EL (cell line): ENCODE measurements at regions not wholly inside any gene's neighbourhood (a gene's known extent, or its start where the extent isn't known, plus 50 kb on each side); places are given as distances from the start of the nearest gene placed in this dataset.

Source experiments
- DNase-seq: peaks from one replicate; pipeline ENCODE4 v3.0.0-alpha.2; 2016

GRCh38 chr2:221205103-221205673 lies 366.9 kb downstream of the EPHA4 start:
- no peak for DNase-seq

- DNase-seq = no peak
These were observed 361.4 kb downstream of the EPHA4 start for GRCh38 chr2:221210686-221211085.

DNA sequence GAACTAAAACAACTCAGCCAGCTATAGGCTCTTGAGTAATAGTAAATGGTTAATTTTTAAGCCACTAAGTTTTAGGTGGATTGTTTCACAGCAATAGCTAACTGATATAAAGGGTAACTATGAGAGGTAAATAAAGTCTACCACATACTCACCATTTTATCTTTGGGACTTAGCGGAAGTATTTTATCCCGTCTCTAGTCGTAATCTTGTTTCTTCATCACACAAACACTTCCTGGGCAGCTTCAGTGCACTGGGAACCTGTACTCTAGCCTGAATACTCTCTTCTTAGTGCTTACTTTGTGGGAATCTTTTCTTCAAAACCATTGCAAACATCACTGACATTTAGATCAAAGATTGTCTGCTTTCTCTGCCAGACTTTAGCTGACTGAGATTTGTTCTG lies 360.5 kb downstream of the EPHA4 start:
- DNase-seq = no peak

DNA sequence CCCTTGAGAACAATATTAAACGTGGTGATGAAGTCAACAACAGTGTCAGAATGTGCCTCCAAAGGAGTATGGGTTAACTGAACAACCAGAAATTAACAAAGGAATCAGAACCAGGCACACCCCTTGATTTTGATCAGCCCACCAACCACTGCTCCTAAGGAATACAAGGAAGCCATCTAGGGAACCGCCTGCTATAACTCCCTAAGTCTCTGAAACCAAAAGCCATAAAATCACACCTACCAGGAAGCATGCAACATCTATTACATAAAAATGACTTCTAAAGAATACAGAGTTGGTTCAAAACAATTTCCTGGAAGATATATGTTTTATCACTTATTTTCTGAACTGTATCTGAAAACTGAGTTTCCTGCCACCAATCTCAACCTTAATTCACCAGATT lies 360.0 kb downstream of the EPHA4 start:
- DNase-seq = no peak

DNA sequence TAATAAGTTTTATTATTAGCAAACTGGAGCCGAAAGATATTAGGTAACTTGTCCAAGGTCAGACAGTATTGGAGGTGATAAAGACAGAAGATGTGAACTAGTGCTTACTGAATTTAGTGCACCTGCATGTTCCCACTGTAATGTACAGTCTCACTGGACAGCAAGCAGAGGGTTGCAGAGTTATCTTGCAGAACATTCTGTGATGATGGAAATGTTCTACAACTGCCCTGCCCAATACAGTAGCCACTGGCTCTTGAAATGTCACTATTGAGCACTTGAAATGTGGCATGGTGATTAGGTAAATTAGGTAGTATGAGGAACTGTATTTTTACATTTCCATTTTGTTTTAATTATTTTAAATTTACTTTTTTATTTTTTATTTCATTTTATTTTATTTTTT lies 356.6 kb downstream of the EPHA4 start:
- DNase-seq = no peak

DNA sequence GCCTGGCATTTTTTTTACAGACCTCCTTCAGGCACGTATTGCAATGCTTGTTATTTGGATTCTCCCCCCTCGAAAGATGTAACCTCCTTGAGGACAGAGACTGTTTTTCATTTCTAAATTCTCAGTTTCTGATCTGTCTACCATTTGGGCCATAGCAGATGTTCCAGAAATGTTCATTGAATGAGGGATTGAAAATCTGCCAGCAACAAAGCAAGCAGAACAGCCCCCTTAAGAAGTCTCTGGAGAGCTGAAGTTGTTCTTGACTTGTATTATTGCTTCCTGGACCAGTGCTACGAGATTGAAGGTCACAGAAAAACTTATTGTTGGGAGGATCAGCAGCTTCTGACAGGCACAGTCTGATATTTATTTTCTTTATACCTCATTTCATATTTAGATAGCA lies 355.5 kb downstream of the EPHA4 start:
- no peak for DNase-seq

DNA sequence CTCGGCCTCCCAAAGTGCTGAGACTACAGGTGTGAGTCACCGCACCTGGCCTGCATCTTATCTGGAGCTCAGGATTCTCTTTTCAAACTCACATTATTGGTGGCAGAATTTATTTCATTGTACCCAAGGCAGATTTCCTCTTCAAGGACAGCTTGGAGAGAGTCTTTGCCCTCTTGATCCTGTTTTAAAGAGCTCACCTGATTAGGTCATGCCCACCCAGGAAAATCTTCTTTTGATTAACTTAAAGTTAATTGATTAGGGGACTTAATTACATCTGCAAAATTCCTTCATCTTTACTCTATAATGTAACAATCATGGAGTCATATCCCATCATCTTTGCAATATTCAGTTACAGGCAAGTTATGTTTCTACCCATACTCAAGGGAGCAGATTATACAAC lies 346.4 kb downstream of the EPHA4 start:
- DNase-seq = no peak

DNA sequence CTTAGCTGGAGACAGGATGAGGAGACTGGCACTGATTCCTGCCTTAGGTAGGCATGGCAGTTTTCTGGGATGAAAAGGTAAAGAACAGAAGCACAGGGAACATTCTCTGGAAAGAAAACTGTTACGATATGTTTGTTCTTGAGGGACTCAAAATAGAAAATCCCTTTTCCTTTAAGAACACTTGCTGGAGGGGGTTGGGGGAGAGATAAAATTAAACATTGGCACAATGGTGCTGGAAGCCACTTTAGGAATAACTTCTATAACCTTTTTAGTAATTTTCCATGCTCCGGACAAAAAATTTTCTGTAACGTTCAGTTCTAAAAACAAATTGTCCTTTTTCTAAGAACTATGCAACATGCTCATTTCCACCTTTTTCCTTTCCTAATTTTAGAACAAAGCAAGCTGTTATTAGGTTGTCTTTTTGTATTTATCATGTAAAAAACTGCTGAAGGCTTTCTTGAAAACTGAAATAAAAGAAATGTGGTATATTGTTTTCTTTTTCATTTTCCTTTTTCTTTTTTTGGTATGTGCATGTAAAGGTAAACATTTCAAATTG lies 343.8 kb downstream of the EPHA4 start:
- no peak for DNase-seq

- no peak for DNase-seq
These were observed 343.0 kb downstream of the EPHA4 start for GRCh38 chr2:221229099-221229498.

DNA sequence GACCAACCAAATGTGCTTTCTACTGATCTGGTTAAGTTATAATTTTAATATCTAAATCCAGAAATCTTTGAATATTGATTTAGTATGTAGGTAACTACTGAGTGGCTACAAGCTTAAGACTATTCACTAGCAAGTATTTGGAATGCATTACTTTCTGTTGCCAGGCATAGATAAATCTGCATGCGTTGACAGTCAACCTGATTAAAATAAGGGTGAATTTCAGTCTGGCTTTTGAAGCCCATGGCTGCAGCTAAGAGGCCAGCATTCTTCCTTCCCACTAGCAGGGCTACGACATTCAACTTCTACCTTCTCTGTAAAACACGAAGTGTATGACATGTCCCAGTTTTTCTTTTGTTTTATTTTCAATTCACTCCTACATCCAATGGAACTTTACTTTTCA lies 340.6 kb downstream of the EPHA4 start:
- DNase-seq = no peak

DNA sequence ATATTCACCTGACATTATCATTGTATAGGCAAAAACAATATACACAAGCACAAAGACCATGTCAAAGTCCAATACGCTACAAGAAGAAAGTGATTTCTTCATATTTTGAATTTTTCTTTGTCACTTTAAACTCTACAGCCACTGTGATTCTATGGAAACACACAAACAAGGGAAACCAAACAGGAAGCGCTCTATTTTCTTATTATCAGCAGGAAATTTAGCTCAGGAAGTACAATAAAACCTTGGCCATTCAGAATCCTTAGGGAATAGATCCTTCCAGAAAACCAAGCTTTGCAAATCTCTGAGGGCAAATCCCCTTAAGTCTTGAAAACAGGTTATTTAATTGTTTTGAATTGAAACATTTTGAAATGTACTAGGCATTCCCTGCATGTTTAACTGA lies 336.2 kb downstream of the EPHA4 start:
- no peak for DNase-seq

GRCh38 chr2:221241072-221241471 lies 331.0 kb downstream of the EPHA4 start:
- no peak for DNase-seq

DNA sequence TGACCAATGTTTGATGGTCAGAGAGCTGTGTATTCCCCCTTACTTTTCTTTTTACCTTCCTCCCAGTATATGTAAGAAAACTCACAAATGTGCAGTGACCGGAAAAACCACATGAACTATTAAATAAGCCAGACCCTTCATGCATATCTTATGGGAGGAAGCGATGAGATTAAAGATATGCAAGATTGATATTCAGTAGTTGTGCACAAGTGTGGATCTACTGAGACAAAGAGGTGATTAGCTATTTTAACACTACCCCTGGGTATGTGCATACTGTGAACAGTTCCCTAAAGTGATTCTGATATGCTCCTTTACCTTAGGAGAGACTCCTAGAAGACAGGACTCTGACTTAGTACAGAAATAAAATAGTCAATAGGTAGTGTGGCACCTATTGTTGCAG lies 328.3 kb downstream of the EPHA4 start:
- DNase-seq = no peak

- no peak for DNase-seq
These were observed 327.1 kb downstream of the EPHA4 start for GRCh38 chr2:221245045-221245444.

- no peak for DNase-seq
These were observed 326.3 kb downstream of the EPHA4 start for GRCh38 chr2:221245772-221246171.

- peak; percentile 2 for DNase-seq
These were observed 317.8 kb downstream of the EPHA4 start for GRCh38 chr2:221254299-221254698.

GRCh38 chr2:221255862-221256261 lies 316.2 kb downstream of the EPHA4 start:
- DNase-seq = no peak

GRCh38 chr2:221258464-221258863 lies 313.6 kb downstream of the EPHA4 start:
- no peak for DNase-seq

DNA sequence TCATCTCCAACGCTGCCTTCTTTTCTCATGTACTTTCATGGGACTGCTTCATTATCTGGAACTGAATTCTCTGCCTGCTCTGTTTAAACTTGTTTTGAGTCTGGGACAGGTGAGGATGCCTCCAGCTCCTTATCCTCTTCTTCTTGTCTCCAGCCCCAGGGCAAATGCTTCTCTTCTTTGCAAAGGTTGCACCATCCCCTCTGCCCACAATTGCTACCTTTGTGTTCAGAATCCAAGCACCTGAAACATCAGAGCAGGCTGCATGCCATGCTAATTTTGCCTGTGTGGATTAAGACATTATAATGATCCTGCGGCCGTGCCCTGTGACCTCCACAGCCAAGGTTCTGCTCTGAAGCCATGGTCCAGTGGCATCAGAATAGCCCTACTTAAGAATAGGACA lies 309.5 kb downstream of the EPHA4 start:
- DNase-seq = no peak

GRCh38 chr2:221263573-221263972 lies 308.5 kb downstream of the EPHA4 start:
- DNase-seq = no peak

- DNase-seq = no peak
These were observed 307.8 kb downstream of the EPHA4 start for GRCh38 chr2:221264318-221264717.

DNA sequence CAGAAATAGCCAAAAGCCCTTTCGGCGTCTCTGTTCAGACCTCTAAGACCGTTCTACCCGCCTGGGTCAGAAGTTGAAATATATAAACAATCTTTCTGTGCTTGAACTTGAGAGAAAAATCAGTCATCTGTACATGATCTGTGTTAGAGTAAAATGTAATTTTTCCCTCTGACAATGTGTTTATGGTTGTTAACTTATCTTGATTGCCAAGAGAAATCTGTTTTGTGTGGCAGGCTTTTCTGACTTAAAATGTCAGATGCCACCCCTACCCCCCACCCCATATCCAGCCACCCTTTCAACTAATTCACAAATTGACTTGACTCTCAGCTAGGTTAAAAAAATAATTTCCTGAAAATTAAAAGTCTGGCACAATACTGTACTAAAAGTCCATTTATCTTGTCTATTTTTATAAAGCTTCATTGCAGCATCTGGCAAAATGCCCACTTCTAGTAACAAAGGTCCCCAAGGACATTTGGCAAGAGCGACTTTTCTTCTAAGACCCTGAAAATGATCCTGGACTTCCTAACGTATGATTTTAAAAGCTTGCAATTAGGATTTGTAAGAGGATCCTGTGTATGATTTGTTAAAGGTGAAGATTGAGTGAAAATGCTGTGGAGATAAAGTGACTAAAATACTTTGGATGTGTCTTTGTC lies 304.2 kb downstream of the EPHA4 start:
- no peak for DNase-seq

DNA sequence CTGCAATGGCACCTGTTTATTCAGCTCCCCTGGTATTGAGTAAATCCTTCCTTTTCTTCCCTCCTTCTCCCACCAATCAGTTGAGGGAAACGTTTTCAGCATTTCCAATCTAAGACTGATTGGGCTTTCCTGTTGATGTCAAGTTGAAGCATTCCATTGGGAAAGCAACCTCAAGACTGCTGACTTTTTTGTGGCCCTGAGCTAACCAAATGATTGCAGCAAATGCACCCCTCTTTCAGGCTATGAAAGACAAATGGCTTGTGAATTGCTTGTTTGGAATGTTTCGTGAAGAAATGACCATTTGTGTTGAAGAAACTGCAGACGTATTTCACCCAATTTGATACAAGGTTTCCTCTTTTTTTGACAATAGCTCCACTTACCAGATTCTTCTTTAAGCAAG lies 303.5 kb downstream of the EPHA4 start:
- no peak for DNase-seq

- DNase-seq = no peak
These were observed 301.3 kb downstream of the EPHA4 start for GRCh38 chr2:221270806-221271205.

DNA sequence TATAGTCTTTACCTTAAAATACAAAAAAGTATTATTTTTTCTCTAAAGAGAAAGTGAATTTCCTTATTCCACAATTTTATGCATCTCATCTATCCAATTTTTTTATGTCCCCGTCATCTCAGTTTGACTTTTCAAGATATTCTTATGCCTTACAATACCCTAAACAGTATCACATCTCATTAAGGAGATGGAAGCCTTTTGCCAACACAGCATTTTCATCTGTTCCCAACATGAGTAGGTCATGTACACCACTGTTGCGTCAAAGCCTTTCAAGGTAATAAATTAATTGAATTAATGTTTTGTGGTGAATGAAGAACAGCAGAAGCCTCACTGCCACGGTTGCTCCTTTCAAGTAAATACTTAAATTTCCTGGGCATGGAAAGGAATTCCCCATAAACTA lies 299.4 kb downstream of the EPHA4 start:
- DNase-seq = no peak
